Fibroblast of lung (primary cell): ENCODE measurements at regions not wholly inside any gene's neighbourhood (a gene's known extent, or its start where the extent isn't known, plus 50 kb on each side); places are given as distances from the start of the nearest gene placed in this dataset.
"Not testable (repeated sequence)": the region's sequence is repeated elsewhere in the genome, so short reads cannot be mapped to it uniquely, and the experiment has no call there.

Experiments
- CTCF ChIP-seq, 2 donors: IDR thresholded peaks in 1 of 2; conservative IDR thresholded peaks in 1 of 2; 1 replicate in 1 of 2; 2 replicates in 1 of 2; pipeline ENCODE4 v1.5.1; 2011 to 2012; ENCODE audit warnings: low read length in 2 of 2, control low read depth in 1 of 2, inconsistent platforms in 1 of 2, low read depth in 1 of 2, mild to moderate bottlenecking in 1 of 2
- EZH2 ChIP-seq: IDR thresholded peaks from 2 replicates; pipeline ENCODE4 v1.5.1; 2012; ENCODE audit warnings: low read length, control low read depth, mild to moderate bottlenecking; ENCODE audit errors: missing control alignments

- not testable (repeated sequence) for TF ChIP-seq EZH2; CTCF (conservative IDR thresholded peaks at IDR 0.05 in 1 of 2, IDR thresholded peaks at IDR 0.05 in 1 of 2; ENCODE audit: low read depth in 1 of 2, low read length in 2 of 2)
Observed at GRCh38 chr2:35176726-35177125, 1178.9 kb upstream of the CRIM1 start.
